HEK293T (cell line): ENCODE measurements at regions not wholly inside any gene's neighbourhood (a gene's known extent, or its start where the extent isn't known, plus 50 kb on each side); places are given as distances from the start of the nearest gene placed in this dataset.

Experiments used
- CTCF ChIA-PET: fragments of 350-600 bp; formaldehyde crosslinking; extraction: SDS; loops from one replicate; lab custom pipeline; 2021; ENCODE audit warnings: antibody characterized with exemption, inconsistent platforms; lab: Yijun Ruan, JAX
- POLR2A ChIA-PET: fragments of 350-600 bp; formaldehyde crosslinking; extraction: SDS; loops from one replicate; lab custom pipeline; 2020; ENCODE audit warnings: antibody characterized with exemption, inconsistent platforms; lab: Yijun Ruan, JAX
- DNase-seq: peaks from one replicate; pipeline ENCODE4 v3.0.0; 2012; ENCODE audit warnings: mixed read lengths; ENCODE audit errors: extremely low spot score
- ARNT ChIP-seq: fragments of 450-650 bp; IDR thresholded peaks from 2 replicates; pipeline ENCODE4 v1.6.1; 2017; ENCODE audit warnings: mild to moderate bottlenecking
- BHLHE40 ChIP-seq: fragments of 450-650 bp; IDR thresholded peaks from 2 replicates; pipeline ENCODE4 v1.6.1; 2016; ENCODE audit warnings: mild to moderate bottlenecking, moderate library complexity, borderline replicate concordance
- CTBP1 ChIP-seq: fragments of 450-650 bp; IDR thresholded peaks from 2 replicates; pipeline ENCODE4 v1.6.1; 2016; ENCODE audit warnings: borderline replicate concordance
- ELF4 ChIP-seq: fragments of 450-650 bp; IDR thresholded peaks from 2 replicates; pipeline ENCODE4 v1.6.1; 2017; ENCODE audit warnings: antibody characterized with exemption
- FOXA1 ChIP-seq: fragments of 450-650 bp; IDR thresholded peaks from 2 replicates; pipeline ENCODE4 v1.6.1; 2016; ENCODE audit warnings: mild to moderate bottlenecking
- FOXK2 ChIP-seq: fragments of 450-650 bp; IDR thresholded peaks from 2 replicates; pipeline ENCODE4 v1.6.1; 2016; ENCODE audit warnings: mild to moderate bottlenecking
- FOXM1 ChIP-seq: fragments of 450-650 bp; IDR thresholded peaks from 2 replicates; pipeline ENCODE4 v1.6.1; 2017; ENCODE audit warnings: mild to moderate bottlenecking, borderline replicate concordance
- HDGF ChIP-seq: fragments of 450-650 bp; IDR thresholded peaks from 2 replicates; pipeline ENCODE4 v1.6.1; 2017; ENCODE audit warnings: antibody characterized with exemption, borderline replicate concordance
- L3MBTL2 ChIP-seq: fragments of 450-650 bp; conservative IDR thresholded peaks from 2 replicates; pipeline ENCODE4 v1.6.1; 2016; ENCODE audit warnings: mild to moderate bottlenecking
- LEF1 ChIP-seq: fragments of 450-650 bp; IDR thresholded peaks from 2 replicates; pipeline ENCODE4 v1.6.1; 2017; ENCODE audit warnings: mild to moderate bottlenecking, borderline replicate concordance
- NFRKB ChIP-seq: fragments of 450-650 bp; IDR thresholded peaks from 2 replicates; pipeline ENCODE4 v1.6.1; 2016; ENCODE audit warnings: mild to moderate bottlenecking, moderate library complexity
- PKNOX1 ChIP-seq: fragments of 450-650 bp; IDR thresholded peaks from 2 replicates; pipeline ENCODE4 v1.6.1; 2016
- SP1 ChIP-seq: fragments of 450-650 bp; IDR thresholded peaks from 2 replicates; pipeline ENCODE4 v1.6.1; 2017
- SUZ12 ChIP-seq: fragments of 450-650 bp; IDR thresholded peaks from 2 replicates; pipeline ENCODE4 v1.6.1; 2016; ENCODE audit warnings: mild to moderate bottlenecking
- TARDBP ChIP-seq: fragments of 450-650 bp; IDR thresholded peaks from 2 replicates; pipeline ENCODE4 v1.6.1; 2016
- ZNF384 ChIP-seq: fragments of 450-650 bp; IDR thresholded peaks from 2 replicates; pipeline ENCODE4 v1.6.1; 2016

- ChIA-PET CTCF (no interaction called here), POLR2A (no interaction called here)
- no peak for DNase-seq
- TF ChIP-seq HDGF: no peak
- TF ChIP-seq CTBP1: no peak
- no peak for TF ChIP-seq NFRKB
- no peak for TF ChIP-seq BHLHE40
- TF ChIP-seq SUZ12: no peak
- TF ChIP-seq FOXM1: no peak
- no peak for TF ChIP-seq L3MBTL2
- no peak for TF ChIP-seq ZNF384
- TF ChIP-seq ARNT: no peak
- no peak for TF ChIP-seq FOXA1
- no peak for TF ChIP-seq FOXK2
- TF ChIP-seq LEF1: no peak
- TF ChIP-seq TARDBP: no peak
- no peak for TF ChIP-seq SP1
- TF ChIP-seq PKNOX1: no peak
- no peak for TF ChIP-seq ELF4
These were observed 213.3 kb downstream of the DTHD1 start for GRCh38 chr4:36494747-36495146.

GRCh38 chr4:36502350-36502749, 220.9 kb downstream of the DTHD1 start:
- POLR2A ChIA-PET: no interaction called here
- no peak for TF ChIP-seq ZNF384
- DNase-seq: no peak
- CTCF ChIA-PET: no interaction called here

GRCh38 chr4:36508394-36508793, 227.0 kb downstream of the DTHD1 start:
- ChIA-PET POLR2A (no interaction called here), CTCF (no interaction called here)
- DNase-seq: no peak
- TF ChIP-seq ZNF384: no peak
- no peak for TF ChIP-seq L3MBTL2
- TF ChIP-seq TARDBP: no peak
- no peak for TF ChIP-seq ARNT
- TF ChIP-seq ELF4: no peak
- TF ChIP-seq HDGF: no peak
- no peak for TF ChIP-seq SUZ12
- TF ChIP-seq FOXK2: no peak
- no peak for TF ChIP-seq PKNOX1
- no peak for TF ChIP-seq FOXA1
- no peak for TF ChIP-seq BHLHE40
- no peak for TF ChIP-seq FOXM1
- no peak for TF ChIP-seq CTBP1
- TF ChIP-seq SP1: no peak
- TF ChIP-seq LEF1: no peak
- no peak for TF ChIP-seq NFRKB

- POLR2A ChIA-PET: no interaction called here
- CTCF ChIA-PET: interaction anchor here (0.6 kb wide), 1 partner anchor 159 kb away, joined by 3 read pairs; no protein-coding TSS in a partner anchor
These were observed 228.4 kb downstream of the DTHD1 start for GRCh38 chr4:36509845-36510244.

GRCh38 chr4:36511785-36512184, 230.4 kb downstream of the DTHD1 start:
- ChIA-PET CTCF (no interaction called here), POLR2A (no interaction called here)
- DNase-seq: no peak
- no peak for TF ChIP-seq ARNT
- no peak for TF ChIP-seq ZNF384
- no peak for TF ChIP-seq LEF1
- no peak for TF ChIP-seq HDGF

More at GRCh38 chr4:36509845-36510244, 228.4 kb downstream of the DTHD1 start:
- TF ChIP-seq BHLHE40 (no peak), PKNOX1 (no peak), ELF4 (no peak), NFRKB (no peak), SUZ12 (no peak), FOXM1 (no peak)
- no peak for DNase-seq

GRCh38 chr4:36516522-36517095, 235.2 kb downstream of the DTHD1 start:
- no peak for TF ChIP-seq L3MBTL2
- no peak for TF ChIP-seq PKNOX1
- no peak for TF ChIP-seq SUZ12
- TF ChIP-seq FOXA1: no peak
- TF ChIP-seq HDGF: no peak
- no peak for TF ChIP-seq SP1
- TF ChIP-seq ZNF384: no peak
- no peak for TF ChIP-seq FOXM1
- TF ChIP-seq ARNT: no peak
- TF ChIP-seq BHLHE40: no peak
- no peak for TF ChIP-seq CTBP1
- TF ChIP-seq FOXK2: no peak
- TF ChIP-seq TARDBP: no peak
- no peak for TF ChIP-seq NFRKB
- TF ChIP-seq LEF1: no peak
- TF ChIP-seq ELF4: no peak
- DNase-seq: no peak
- POLR2A ChIA-PET: no interaction called here
- CTCF ChIA-PET: no interaction called here
